ENCODE measurements at regions not wholly inside any gene's neighbourhood (a gene's known extent, or its start where the extent isn't known, plus 50 kb on each side); places are given as distances from the start of the nearest gene placed in this dataset.

GRCh38 chr10:35993591-35994515 lies 351.8 kb upstream of the FZD8 start:
- no peaks in the 10 kb centered on the region for H3F3A ChIP-seq (ENCODE audit: insufficient read depth, low read length)
- no peaks in the 10 kb centered on the region for H3K9me3 ChIP-seq (replicated peaks; ENCODE audit: insufficient read depth, low read length)
- no peak overlapping the region for H3K9ac ChIP-seq (ENCODE audit: low read length)
- H4K20me1 ChIP-seq (ENCODE audit: insufficient read depth, low read length), result no peaks in the 10 kb centered on the region
- H3K4me3 ChIP-seq (ENCODE audit: low read length), result no peak overlapping the region
- peaks cover 9% of the 10 kb centered on the region; the same call in 1 of the 2 replicates for H3K4me1 ChIP-seq (ENCODE audit: low read length)
- no peaks in the 10 kb centered on the region for H3K36me3 ChIP-seq (replicated peaks; ENCODE audit: insufficient read depth, low read length)
- H3K4me2 ChIP-seq (ENCODE audit: low read depth, low read length), result no peak overlapping the region
- H3K27ac ChIP-seq (ENCODE audit: low read length), result no peak overlapping the region
- no peaks in the 10 kb centered on the region for H3K79me2 ChIP-seq (ENCODE audit: low read length)
- H3K9me2 ChIP-seq (replicated peaks; ENCODE audit: insufficient read depth, low read length), result no peaks in the 10 kb centered on the region
- no peak for DNase-seq
- H2AFZ ChIP-seq (ENCODE audit: low read length), result no peak overlapping the region
- H3K27me3 ChIP-seq (replicated peaks; ENCODE audit: insufficient read depth, low read length), result no peaks in the 10 kb centered on the region
- no peak for TF ChIP-seq EZH2phosphoT487 (IDR thresholded peaks at IDR 0.05; ENCODE audit: low read length)
- TF ChIP-seq CTCF (IDR thresholded peaks at IDR 0.05; ENCODE audit: low read length), result no peak
- TF ChIP-seq EZH2 (optimal IDR thresholded peaks at IDR 0.05; ENCODE audit: low read depth, low read length), result no peak

GRCh38 chr10:35992107-35992506 lies 350.0 kb upstream of the FZD8 start:
- Histone ChIP-seq H4K20me1 (ENCODE audit: insufficient read depth, low read length) (no peaks in the 10 kb centered on the region), H3K4me1 (ENCODE audit: low read length) (peaks cover 9% of the 10 kb centered on the region; the same call in 1 of the 2 replicates), H3K27ac (ENCODE audit: low read length) (no peak overlapping the region), H3K4me2 (ENCODE audit: low read depth, low read length) (no peak overlapping the region), H3K9me2 (replicated peaks; ENCODE audit: insufficient read depth, low read length) (no peaks in the 10 kb centered on the region), H3K4me3 (ENCODE audit: low read length) (no peak overlapping the region), H3K9ac (ENCODE audit: low read length) (no peak overlapping the region), H3K79me2 (ENCODE audit: low read length) (no peaks in the 10 kb centered on the region), H2AFZ (ENCODE audit: low read length) (no peak overlapping the region), H3K27me3 (replicated peaks; ENCODE audit: insufficient read depth, low read length) (no peaks in the 10 kb centered on the region), H3K36me3 (replicated peaks; ENCODE audit: insufficient read depth, low read length) (no peaks in the 10 kb centered on the region), H3K9me3 (replicated peaks; ENCODE audit: insufficient read depth, low read length) (no peaks in the 10 kb centered on the region), H3F3A (ENCODE audit: insufficient read depth, low read length) (no peaks in the 10 kb centered on the region)
- TF ChIP-seq CTCF (IDR thresholded peaks at IDR 0.05; ENCODE audit: low read length) (no peak), EZH2phosphoT487 (IDR thresholded peaks at IDR 0.05; ENCODE audit: low read length) (no peak), EZH2 (optimal IDR thresholded peaks at IDR 0.05; ENCODE audit: low read depth, low read length) (no peak)
- DNase-seq, result peak; percentile 73

- Histone ChIP-seq H4K20me1 (ENCODE audit: insufficient read depth, low read length) (no peaks in the 10 kb centered on the region), H3F3A (ENCODE audit: insufficient read depth, low read length) (no peaks in the 10 kb centered on the region), H3K79me2 (ENCODE audit: low read length) (no peaks in the 10 kb centered on the region), H2AFZ (ENCODE audit: low read length) (no peak overlapping the region), H3K9ac (ENCODE audit: low read length) (no peak overlapping the region), H3K36me3 (replicated peaks; ENCODE audit: insufficient read depth, low read length) (no peaks in the 10 kb centered on the region), H3K4me3 (ENCODE audit: low read length) (no peak overlapping the region), H3K9me2 (replicated peaks; ENCODE audit: insufficient read depth, low read length) (no peaks in the 10 kb centered on the region), H3K27ac (ENCODE audit: low read length) (no peak overlapping the region), H3K27me3 (replicated peaks; ENCODE audit: insufficient read depth, low read length) (no peaks in the 10 kb centered on the region), H3K9me3 (replicated peaks; ENCODE audit: insufficient read depth, low read length) (no peaks in the 10 kb centered on the region), H3K4me2 (ENCODE audit: low read depth, low read length) (no peak overlapping the region), H3K4me1 (ENCODE audit: low read length) (0 out of 2 replicates have a peak, but pooled peaks cover 3% of the 10 kb centered on the region)
- no peak for TF ChIP-seq EZH2phosphoT487 (IDR thresholded peaks at IDR 0.05; ENCODE audit: low read length)
- no peak for TF ChIP-seq EZH2 (optimal IDR thresholded peaks at IDR 0.05; ENCODE audit: low read depth, low read length)
- no peak for TF ChIP-seq CTCF (IDR thresholded peaks at IDR 0.05; ENCODE audit: low read length)
- no peak for DNase-seq
Observed at GRCh38 chr10:35986756-35987502, 344.8 kb upstream of the FZD8 start.

Data from MM.1S (cell line).